GM19463 (cell line): ENCODE measurements at regions not wholly inside any gene's neighbourhood (a gene's known extent, or its start where the extent isn't known, plus 50 kb on each side); places are given as distances from the start of the nearest gene placed in this dataset.

ENCODE experiments used
- ATAC-seq: cut with Tn5 transposase; IDR thresholded peaks from one replicate; pipeline ENCODE4 v1.9.1; 2021; ENCODE audit warnings: mild to moderate bottlenecking, moderate library complexity; ENCODE audit not compliant: unreplicated experiment

- no peak for ATAC-seq
These were observed 182.2 kb downstream of the FOXO1 start for GRCh38 chr13:40484101-40484800.

- ATAC-seq, result no peak
These were observed 181.5 kb downstream of the FOXO1 start for GRCh38 chr13:40484974-40485373.

- ATAC-seq, result no peak
These were observed 180.6 kb downstream of the FOXO1 start for GRCh38 chr13:40485611-40486517.

GRCh38 chr13:40486518-40487163 lies 179.8 kb downstream of the FOXO1 start:
- no peak for ATAC-seq

GRCh38 chr13:40488869-40489391 lies 177.5 kb downstream of the FOXO1 start:
- no peak for ATAC-seq

GRCh38 chr13:40490086-40490758 lies 176.2 kb downstream of the FOXO1 start:
- ATAC-seq, result no peak

- no peak for ATAC-seq
These were observed 173.9 kb downstream of the FOXO1 start for GRCh38 chr13:40492511-40492910.

GRCh38 chr13:40494513-40494912 lies 171.9 kb downstream of the FOXO1 start:
- no peak for ATAC-seq

GRCh38 chr13:40494946-40495620 lies 171.4 kb downstream of the FOXO1 start:
- no peak for ATAC-seq

GRCh38 chr13:40495621-40496001 lies 170.8 kb downstream of the FOXO1 start:
- no peak for ATAC-seq

GRCh38 chr13:40496035-40496810 lies 170.2 kb downstream of the FOXO1 start:
- ATAC-seq, result no peak

- ATAC-seq, result no peak
These were observed 168.0 kb downstream of the FOXO1 start for GRCh38 chr13:40498461-40498860.

GRCh38 chr13:40502236-40502635 lies 164.2 kb downstream of the FOXO1 start:
- ATAC-seq, result no peak

- no peak for ATAC-seq
These were observed 163.4 kb downstream of the FOXO1 start for GRCh38 chr13:40503011-40503410.

GRCh38 chr13:40503966-40504591 lies 162.4 kb downstream of the FOXO1 start:
- ATAC-seq, result no peak

GRCh38 chr13:40504641-40505040 lies 161.8 kb downstream of the FOXO1 start:
- ATAC-seq, result no peak

- no peak for ATAC-seq
These were observed 161.2 kb downstream of the FOXO1 start for GRCh38 chr13:40505196-40505595.
